GM12878 (cell line): ENCODE measurements at regions not wholly inside any gene's neighbourhood (a gene's known extent, or its start where the extent isn't known, plus 50 kb on each side); places are given as distances from the start of the nearest gene placed in this dataset.

Source experiments
- ATAC-seq: fragments of 200-7000 bp; cut with Tn5 transposase; 3 replicates; pipeline ENCODE4 v1.9.1; 2020; ENCODE audit warnings: mild to moderate bottlenecking, moderate library complexity
- BruUV-seq: library from RNA; stranded (reverse); fragments of 400-500 nt; replicated peaks from 2 replicates; lab custom pipeline; 2021; lab: Mats Ljungman, UMichigan
- CTCF ChIA-PET: fragments of 300-600 bp; sonication (Branson Sonifier 250); formaldehyde crosslinking; extraction: SDS; loops from one replicate; lab custom pipeline; 2021; ENCODE audit warnings: inconsistent platforms; lab: Yijun Ruan, JAX
- POLR2A ChIA-PET: fragments of 350-600 bp; formaldehyde crosslinking; extraction: SDS; loops from one replicate; lab custom pipeline; 2021; ENCODE audit warnings: inconsistent platforms; lab: Charles Lee
- RAD21 ChIA-PET: fragments of 300-600 bp; sonication (Branson Sonifier 250); formaldehyde crosslinking; loops from one replicate; lab custom pipeline; 2023; ENCODE audit warnings: antibody characterized with exemption; ENCODE audit not compliant: unreplicated experiment; lab: Charles Lee
- SMC1A ChIA-PET: fragments of 300-600 bp; sonication (Branson Sonifier 250); formaldehyde crosslinking; loops from one replicate; lab custom pipeline; 2023; ENCODE audit not compliant: unreplicated experiment, uncharacterized antibody; lab: Charles Lee
- DNase-seq: peaks from one replicate; pipeline ENCODE4 v3.0.0-alpha.2; 2011; ENCODE audit warnings: low read depth, low spot score
- FAIRE-seq: peaks from 3 replicates; lab custom pipeline; 2011; peaks lifted over from hg19 to GRCh38; lab: Jason Lieb, UNC
- H2AFZ ChIP-seq: 2 replicates; pipeline ENCODE4 v1.6.0; 2011; ENCODE audit warnings: low read depth, low read length, control low read depth; ENCODE audit not compliant: control insufficient read depth
- H3K27ac ChIP-seq: 2 replicates; pipeline ENCODE4 v1.5.1; 2011; ENCODE audit warnings: control low read depth; ENCODE audit not compliant: control insufficient read depth, insufficient read depth
- H3K27me3 ChIP-seq, 2 experiments: replicated peaks in 1 of 2; 2 replicates each; pipeline versions ENCODE4 v1.6.0 to v1.6.1; 2011; ENCODE audit warnings: low read length in 1 of 2; ENCODE audit not compliant: control insufficient read depth in 2 of 2, insufficient read depth in 2 of 2
- H3K36me3 ChIP-seq, 2 experiments: 2 replicates each; pipeline ENCODE4 v1.5.1; 2011; ENCODE audit warnings: low read length in 1 of 2; ENCODE audit not compliant: control insufficient read depth in 2 of 2, insufficient read depth in 2 of 2
- H3K4me1 ChIP-seq: 2 replicates; pipeline ENCODE4 v1.6.1; 2011; ENCODE audit warnings: mild to moderate bottlenecking, low read length, moderate library complexity, mixed read lengths; ENCODE audit not compliant: control insufficient read depth, insufficient read depth
- H3K4me2 ChIP-seq: 2 replicates; pipeline ENCODE4 v1.6.0; 2011; ENCODE audit warnings: control low read depth; ENCODE audit not compliant: control insufficient read depth, insufficient read depth
- H3K4me3 ChIP-seq: fragments of 200-600 bp; sonication (generic); 2 replicates; pipeline ENCODE4 v1.5.1; 2016
- H3K79me2 ChIP-seq: 2 replicates; pipeline ENCODE4 v1.6.0; 2011; ENCODE audit warnings: low read length; ENCODE audit not compliant: control insufficient read depth, insufficient read depth
- H3K9ac ChIP-seq: 2 replicates; pipeline ENCODE4 v1.8.0; 2011; ENCODE audit warnings: low read length, control low read depth, mixed read lengths; ENCODE audit not compliant: control insufficient read depth, insufficient read depth
- H3K9me3 ChIP-seq: replicated peaks from 3 replicates; pipeline ENCODE4 v1.5.1; 2011; ENCODE audit warnings: mild to moderate bottlenecking, low read length; ENCODE audit not compliant: control insufficient read depth, insufficient read depth
- H4K20me1 ChIP-seq: 2 replicates; pipeline ENCODE4 v1.6.0; 2011; ENCODE audit not compliant: control insufficient read depth, insufficient read depth
- BACH1 ChIP-seq: fragments of 450-650 bp; IDR thresholded peaks from 2 replicates; pipeline ENCODE4 v1.6.1; 2017; ENCODE audit warnings: mild to moderate bottlenecking, borderline replicate concordance
- BMI1 ChIP-seq: fragments of 450-650 bp; IDR thresholded peaks from 2 replicates; pipeline ENCODE4 v1.6.1; 2016; ENCODE audit warnings: mild to moderate bottlenecking, moderate library complexity, borderline replicate concordance
- CHD1 ChIP-seq: IDR thresholded peaks from 2 replicates; pipeline ENCODE4 v1.6.1; 2012; ENCODE audit warnings: low read depth, low read length, improper control_type of control experiment
- CREM ChIP-seq: IDR thresholded peaks from 2 replicates; pipeline ENCODE4 v1.6.1; 2014; ENCODE audit warnings: antibody characterized with exemption, low read depth
- ETV6 ChIP-seq, 2 experiments: fragments of 450-650 bp in 1 of 2; IDR thresholded peaks in 1 of 2; conservative IDR thresholded peaks in 1 of 2; 2 replicates each; pipeline ENCODE4 v1.6.1; 2014; ENCODE audit warnings: antibody characterized with exemption in 1 of 2, borderline replicate concordance in 1 of 2, low read depth in 1 of 2, mild to moderate bottlenecking in 1 of 2, moderate library complexity in 1 of 2
- HDGF ChIP-seq: fragments of 450-650 bp; IDR thresholded peaks from 2 replicates; pipeline ENCODE4 v1.6.1; 2016; ENCODE audit warnings: antibody characterized with exemption
- MAX ChIP-seq: IDR thresholded peaks from 2 replicates; pipeline ENCODE4 v1.6.1; 2012; ENCODE audit warnings: low read depth, low read length, improper control_type of control experiment
- MYB ChIP-seq: fragments of 150-350 bp; IDR thresholded peaks from 2 replicates; pipeline ENCODE4 v1.6.1; 2014; ENCODE audit warnings: mild to moderate bottlenecking, low read depth, low read length, borderline replicate concordance
- MYC ChIP-seq: IDR thresholded peaks from 2 replicates; pipeline ENCODE4 v1.6.1; 2011; ENCODE audit warnings: mild to moderate bottlenecking, low read length, moderate library complexity, inconsistent platforms; ENCODE audit not compliant: insufficient read depth, insufficient replicate concordance, insufficient read length, severe bottlenecking
- NKRF ChIP-seq: fragments of 450-650 bp; conservative IDR thresholded peaks from 2 replicates; pipeline ENCODE4 v1.6.1; 2017; ENCODE audit warnings: mild to moderate bottlenecking, moderate library complexity
- RUNX3 ChIP-seq: IDR thresholded peaks from 2 replicates; pipeline ENCODE4 v1.6.1; 2012; ENCODE audit warnings: low read length, inconsistent platforms
- ZBTB4 ChIP-seq: fragments of 450-650 bp; formaldehyde crosslinking; IDR thresholded peaks from 2 replicates; pipeline ENCODE4 v1.4.0; 2022; ENCODE audit warnings: mild to moderate bottlenecking, moderate library complexity
- WGBS: methylation state at CpG from one replicate; pipeline ENCODE4 v1.1.6; 2016; ENCODE audit warnings: low lambda C conversion rate; ENCODE audit not compliant: insufficient replicate concordance, insufficient coverage; ENCODE audit errors: missing lambda C conversion rate; 5-methylcytosine and 5-hydroxymethylcytosine counted together
- in situ Hi-C: fragments of 300-500 bp; cut with MboI; formaldehyde crosslinking; loops from 9 replicates; pipeline ENCODE4 v1.14.3; 2018; ENCODE audit warnings: mixed read lengths
- intact Hi-C: fragments of 100-400 bp; cut with micrococcal nuclease; formaldehyde crosslinking; loops from one replicate; pipeline ENCODE4 v1.14.2; 2022; ENCODE audit not compliant: unreplicated experiment

DNA sequence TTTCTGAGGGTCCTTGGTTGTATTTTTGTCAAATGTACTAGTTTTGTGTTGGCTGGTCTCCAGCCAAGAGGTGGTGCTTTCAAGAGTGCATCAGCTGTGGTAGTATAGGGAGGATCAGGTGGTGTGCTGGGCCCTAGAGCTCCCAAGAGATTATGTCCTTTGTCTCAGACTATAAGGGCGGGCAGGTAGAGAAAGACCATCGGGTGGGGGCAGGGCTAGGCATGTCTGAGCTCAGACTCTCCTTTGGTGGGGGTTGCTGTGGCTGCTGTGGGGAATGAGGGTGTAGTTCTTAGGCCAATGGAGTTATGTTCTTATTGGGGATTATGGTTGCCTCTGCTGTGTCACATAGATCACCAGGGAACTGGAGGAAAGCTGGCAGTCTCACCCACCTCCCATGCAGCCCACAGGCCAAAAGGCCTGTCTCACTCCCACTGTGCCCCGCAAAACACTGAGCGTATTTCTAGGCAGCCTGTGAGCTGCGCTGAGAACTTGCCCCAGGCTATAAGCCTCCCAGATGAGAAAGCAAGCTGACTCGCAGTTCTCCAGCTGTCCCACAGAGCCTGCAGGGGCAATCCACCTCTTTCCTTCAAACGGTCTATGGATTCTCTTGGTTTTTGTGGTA is 1066.7 kb downstream of the GRM8 start:
- H3K27ac ChIP-seq, result no peak overlapping the region
- TF ChIP-seq CREM (no peak), RUNX3 (no peak), BACH1 (no peak), MYC (no peak), MAX (no peak), CHD1 (no peak), BMI1 (no peak), HDGF (no peak), ETV6 (conservative IDR thresholded peaks at IDR 0.05 in 1 of 2, IDR thresholded peaks at IDR 0.05 in 1 of 2; ENCODE audit: borderline replicate concordance in 1 of 2, low read depth in 1 of 2) (no peak), MYB (no peak), ZBTB4 (CRISPR knock-in tag) (no peak), NKRF (no peak)
- TF ChIP-seq, all 136 proteins: peak for 0
- WGBS, result 28% methylated on average over 7 of the region's 7 CpGs
- Histone ChIP-seq H3K9me3 (no peaks in the 10 kb centered on the region; the same call in 2 of the 3 replicates), H3K4me3 (no peak overlapping the region), H3K4me2 (no peak overlapping the region), H3K4me1 (no peaks in the 10 kb centered on the region), H4K20me1 (no peaks in the 10 kb centered on the region), H3K27me3 (no peaks in the 10 kb centered on the region), H3K9ac (no peak overlapping the region), H3K79me2 (no peaks in the 10 kb centered on the region), H2AFZ (no peak overlapping the region), H3K36me3 (no peaks in the 10 kb centered on the region)
- no TSS peak for BruUV-seq
- no peak for DNase-seq
- no peak for ATAC-seq
- ChIA-PET RAD21 (no interaction called here), POLR2A (no interaction called here), CTCF (interaction anchor here (1.1 kb wide), 1 partner anchor 45 kb away, joined by 4 read pairs; no protein-coding TSS in a partner anchor), SMC1A (no interaction called here)
- FAIRE-seq, result no peak
- in situ Hi-C loops (no loop called here), intact Hi-C loops (no loop called here)
